ENCODE measurements at regions not wholly inside any gene's neighbourhood (a gene's known extent, or its start where the extent isn't known, plus 50 kb on each side); places are given as distances from the start of the nearest gene placed in this dataset.

GRCh38 chr7:145644426-145645134, 472.0 kb upstream of the CNTNAP2 start:
- WGBS, 2 donors, result 79 to 82% methylated on average over 9 of the region's 9 CpGs
- no peak for DNase-seq (ENCODE audit: low spot score in 2 of 2)
- H3K4me3 ChIP-seq (ENCODE audit: low read depth, poor library complexity, severe bottlenecking), result no peak overlapping the region
- TF ChIP-seq POLR2A (IDR thresholded peaks at IDR 0.05) (no peak), CTCF (IDR thresholded peaks at IDR 0.05) (no peak)
- intact Hi-C loops (cut with DNase I; ENCODE audit: low total_unique reads), result no loop called here

GRCh38 chr7:145643981-145644380, 472.6 kb upstream of the CNTNAP2 start:
- H3K4me3 ChIP-seq (ENCODE audit: low read depth, poor library complexity, severe bottlenecking), result no peak overlapping the region
- intact Hi-C loops (cut with DNase I; ENCODE audit: low total_unique reads), result no loop called here
- TF ChIP-seq CTCF (IDR thresholded peaks at IDR 0.05), result no peak
- DNase-seq (ENCODE audit: low spot score in 2 of 2), result no peak
- WGBS, 2 donors, result 73 to 80% methylated on average over 3 of the region's 3 CpGs

GRCh38 chr7:145633513-145633912, 483.1 kb upstream of the CNTNAP2 start:
- TF ChIP-seq CTCF (IDR thresholded peaks at IDR 0.05), result no peak
- no peak for TF ChIP-seq POLR2A (IDR thresholded peaks at IDR 0.05)
- intact Hi-C loops (cut with DNase I; ENCODE audit: low total_unique reads), result no loop called here
- DNase-seq (ENCODE audit: low spot score in 2 of 2), result no peak
- no peak overlapping the region for H3K4me3 ChIP-seq (ENCODE audit: low read depth, poor library complexity, severe bottlenecking)
- 21 to 67% methylated on average over 2 of the region's 2 CpGs for WGBS, 2 donors

- no peak overlapping the region for H3K4me3 ChIP-seq (ENCODE audit: low read depth, poor library complexity, severe bottlenecking)
- 65 to 71% methylated on average over 1 of the region's 1 CpG for WGBS, 2 donors
- intact Hi-C loops (cut with DNase I; ENCODE audit: low total_unique reads), result no loop called here
- no peak for DNase-seq (ENCODE audit: low spot score in 2 of 2)
- no peak for TF ChIP-seq CTCF (IDR thresholded peaks at IDR 0.05)
- no peak for TF ChIP-seq POLR2A (IDR thresholded peaks at IDR 0.05)
These were observed 492.0 kb upstream of the CNTNAP2 start for GRCh38 chr7:145624618-145625017.

DNA sequence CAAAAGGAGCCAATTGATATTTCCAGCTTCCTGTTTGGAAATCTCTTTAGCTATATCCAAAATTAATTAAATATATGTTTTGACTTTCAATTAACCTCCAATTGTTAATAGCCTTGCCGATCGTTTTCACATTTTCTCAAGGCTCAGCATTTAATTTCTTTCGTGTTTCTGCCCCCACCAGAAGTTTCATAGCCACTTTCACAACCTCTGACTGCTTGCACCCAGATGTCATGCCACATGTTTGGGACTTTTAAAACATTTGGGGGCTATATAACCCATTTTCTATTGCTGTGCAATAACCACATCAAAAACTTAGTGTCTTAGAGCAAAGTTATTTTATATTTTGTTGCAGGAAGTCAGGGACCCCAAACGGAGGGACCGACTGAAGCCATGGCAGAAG, 510.6 kb upstream of the CNTNAP2 start:
- TF ChIP-seq POLR2A (IDR thresholded peaks at IDR 0.05), result no peak
- no peak for TF ChIP-seq CTCF (IDR thresholded peaks at IDR 0.05)
- no peak for DNase-seq (ENCODE audit: low spot score in 2 of 2)
- no peak overlapping the region for H3K4me3 ChIP-seq (ENCODE audit: low read depth, poor library complexity, severe bottlenecking)
- intact Hi-C loops (cut with DNase I; ENCODE audit: low total_unique reads), result no loop called here
- 54 to 69% methylated on average over 5 of the region's 5 CpGs for WGBS, 2 donors

GRCh38 chr7:145599376-145599775, 517.2 kb upstream of the CNTNAP2 start:
- WGBS, 2 donors, result 63 to 87% methylated on average over 1 of the region's 1 CpG
- intact Hi-C loops (cut with DNase I; ENCODE audit: low total_unique reads), result no loop called here
- TF ChIP-seq POLR2A (IDR thresholded peaks at IDR 0.05) (no peak), CTCF (IDR thresholded peaks at IDR 0.05) (no peak)
- H3K4me3 ChIP-seq (ENCODE audit: low read depth, poor library complexity, severe bottlenecking), result no peak overlapping the region
- no peak for DNase-seq (ENCODE audit: low spot score in 2 of 2)
